IMR-90 (cell line): ENCODE measurements at regions not wholly inside any gene's neighbourhood (a gene's known extent, or its start where the extent isn't known, plus 50 kb on each side); places are given as distances from the start of the nearest gene placed in this dataset.

Experiments
- ATAC-seq: fragments of 200-7000 bp; cut with Tn5 transposase; 2 replicates; pipeline ENCODE4 v1.9.1; 2020; ENCODE audit warnings: low read depth, mild to moderate bottlenecking, moderate library complexity
- BruUV-seq: library from RNA; stranded (reverse); fragments of 400-500 nt; replicated peaks from 2 replicates; lab custom pipeline; 2021; lab: Mats Ljungman, UMichigan
- CTCF ChIA-PET: fragments of 300-600 bp; formaldehyde crosslinking; extraction: SDS; loops from one replicate; lab custom pipeline; 2021; ENCODE audit warnings: antibody characterized with exemption; lab: Yijun Ruan, JAX
- POLR2A ChIA-PET: fragments of 300-600 bp; sonication (Branson Sonifier 250); formaldehyde crosslinking; loops from one replicate; lab custom pipeline; 2022; ENCODE audit warnings: antibody characterized with exemption; ENCODE audit not compliant: unreplicated experiment; lab: Charles Lee
- DNase-seq: peaks from one replicate; pipeline ENCODE4 v3.0.0; 2013
- H2AFZ ChIP-seq: replicated peaks from 2 replicates; pipeline ENCODE3; 2013; ENCODE audit warnings: low read length, mild to moderate bottlenecking; ENCODE audit not compliant: poor library complexity
- H2AK5ac ChIP-seq: 2 replicates; pipeline ENCODE4 v1.6.1; 2013; ENCODE audit warnings: low read depth, low read length, inconsistent platforms
- H2AK9ac ChIP-seq: replicated peaks from 2 replicates; pipeline ENCODE3; 2013; ENCODE audit warnings: mild to moderate bottlenecking, low read depth, low read length, moderate library complexity; ENCODE audit not compliant: poor library complexity
- H2BK120ac ChIP-seq: 2 replicates; pipeline ENCODE4 v1.6.1; 2013; ENCODE audit warnings: low read depth, low read length, inconsistent platforms
- H2BK15ac ChIP-seq: 3 replicates; pipeline ENCODE4 v1.6.1; 2013; ENCODE audit warnings: low read depth, low read length, inconsistent platforms
- H2BK20ac ChIP-seq: 2 replicates; pipeline ENCODE4 v1.6.1; 2013; ENCODE audit warnings: low read depth, mild to moderate bottlenecking, inconsistent platforms, low read length, moderate library complexity
- H2BK5ac ChIP-seq: 2 replicates; pipeline ENCODE4 v1.6.1; 2013; ENCODE audit warnings: mild to moderate bottlenecking, low read depth, low read length, inconsistent platforms; ENCODE audit not compliant: poor library complexity, severe bottlenecking
- H3K14ac ChIP-seq: replicated peaks from 2 replicates; pipeline ENCODE4 v1.6.1; 2013; ENCODE audit warnings: low read depth, low read length, inconsistent platforms
- H3K18ac ChIP-seq: 2 replicates; pipeline ENCODE4 v1.6.1; 2013; ENCODE audit warnings: low read depth, low read length, control low read depth
- H3K23ac ChIP-seq: 2 replicates; pipeline ENCODE4 v1.6.1; 2013; ENCODE audit warnings: low read depth, low read length, inconsistent platforms
- H3K27ac ChIP-seq: 2 replicates; pipeline ENCODE4 v1.5.1; 2013; ENCODE audit warnings: mild to moderate bottlenecking, control low read depth, low read length; ENCODE audit not compliant: insufficient read depth
- H3K27me3 ChIP-seq: 2 replicates; pipeline ENCODE4 v1.6.1; 2013; ENCODE audit warnings: low read length; ENCODE audit not compliant: control insufficient read depth, insufficient read depth
- H3K36me3 ChIP-seq: 2 replicates; pipeline ENCODE4 v1.6.1; 2013; ENCODE audit warnings: low read length, mixed read lengths; ENCODE audit not compliant: control insufficient read depth, insufficient read depth
- H3K4ac ChIP-seq: 2 replicates; pipeline ENCODE4 v1.6.1; 2013; ENCODE audit warnings: low read depth, low read length, inconsistent platforms
- H3K4me1 ChIP-seq: 2 replicates; pipeline ENCODE4 v1.6.1; 2013; ENCODE audit warnings: low read length, mixed read lengths; ENCODE audit not compliant: control insufficient read depth, insufficient read depth
- H3K4me2 ChIP-seq: 2 replicates; pipeline ENCODE4 v1.6.1; 2013; ENCODE audit warnings: low read depth, mild to moderate bottlenecking, control low read depth, low read length, moderate library complexity
- H3K4me3 ChIP-seq: 2 replicates; pipeline ENCODE4 v1.5.1; 2013; ENCODE audit warnings: low read depth, mild to moderate bottlenecking, control low read depth, low read length, moderate library complexity; ENCODE audit not compliant: insufficient read depth
- H3K56ac ChIP-seq: 2 replicates; pipeline ENCODE4 v1.6.1; 2013; ENCODE audit warnings: low read length, inconsistent platforms; ENCODE audit not compliant: insufficient read depth; ENCODE audit errors: extremely low read depth
- H3K79me1 ChIP-seq, 2 experiments: 2 replicates each; pipeline ENCODE4 v1.6.1; 2013; ENCODE audit warnings: low read length in 2 of 2, inconsistent platforms in 1 of 2, low read depth in 1 of 2
- H3K9ac ChIP-seq: 2 replicates; pipeline ENCODE4 v1.6.1; 2013; ENCODE audit warnings: low read depth, low read length, control low read depth
- H3K9me1 ChIP-seq: 2 replicates; pipeline ENCODE4 v1.6.1; 2013; ENCODE audit warnings: low read length, inconsistent platforms; ENCODE audit not compliant: insufficient read depth
- H3K9me3 ChIP-seq: 2 replicates; pipeline ENCODE4 v1.6.1; 2013; ENCODE audit warnings: low read length; ENCODE audit not compliant: control insufficient read depth, insufficient read depth
- H4K20me1 ChIP-seq: 2 replicates; pipeline ENCODE4 v1.6.1; 2013; ENCODE audit warnings: low read length, inconsistent platforms; ENCODE audit not compliant: insufficient read depth
- H4K5ac ChIP-seq: 2 replicates; pipeline ENCODE4 v1.6.1; 2013; ENCODE audit warnings: mild to moderate bottlenecking, low read depth, low read length, control low read depth
- H4K8ac ChIP-seq, 2 experiments: 2 replicates each; pipeline ENCODE4 v1.6.1; 2013; ENCODE audit warnings: low read depth in 2 of 2, low read length in 2 of 2, control low read depth in 1 of 2, inconsistent platforms in 1 of 2
- H4K91ac ChIP-seq: 2 replicates; pipeline ENCODE4 v1.6.1; 2013; ENCODE audit warnings: low read depth, low read length, inconsistent platforms; ENCODE audit not compliant: insufficient read depth
- BHLHE40 ChIP-seq: fragments of 150-350 bp; IDR thresholded peaks from 2 replicates; pipeline ENCODE4 v1.6.1; 2016; ENCODE audit warnings: mild to moderate bottlenecking, low read depth, low read length
- CEBPB ChIP-seq: IDR thresholded peaks from 2 replicates; pipeline ENCODE4 v1.6.1; 2012; ENCODE audit warnings: low read depth, low read length, improper control_type of control experiment
- CHD1 ChIP-seq: IDR thresholded peaks from 2 replicates; pipeline ENCODE4 v1.6.1; 2012; ENCODE audit warnings: low read depth, low read length, improper control_type of control experiment
- CTCF ChIP-seq: conservative IDR thresholded peaks from 2 replicates; pipeline ENCODE4 v1.5.1; 2012; ENCODE audit warnings: mild to moderate bottlenecking, low read depth, low read length, improper control_type of control experiment
- ELK1 ChIP-seq: fragments of 150-350 bp; IDR thresholded peaks from 2 replicates; pipeline ENCODE4 v1.6.1; 2016; ENCODE audit warnings: low read depth, mild to moderate bottlenecking, low read length, moderate library complexity, borderline replicate concordance
- FOS ChIP-seq: fragments of 150-350 bp; IDR thresholded peaks from 2 replicates; pipeline ENCODE4 v1.6.1; 2016; ENCODE audit warnings: low read depth, low read length
- MAFK ChIP-seq: IDR thresholded peaks from 2 replicates; pipeline ENCODE4 v1.6.1; 2012; ENCODE audit warnings: low read depth, low read length, improper control_type of control experiment
- MAZ ChIP-seq: IDR thresholded peaks from 2 replicates; pipeline ENCODE4 v1.6.1; 2012; ENCODE audit warnings: low read depth, mild to moderate bottlenecking, low read length, improper control_type of control experiment, moderate library complexity, borderline replicate concordance
- MXI1 ChIP-seq: IDR thresholded peaks from 2 replicates; pipeline ENCODE4 v1.6.1; 2012; ENCODE audit warnings: low read depth, mild to moderate bottlenecking, low read length, moderate library complexity, borderline replicate concordance
- NFE2L2 ChIP-seq: fragments of 150-350 bp; IDR thresholded peaks from 2 replicates; pipeline ENCODE4 v1.6.1; 2016; ENCODE audit warnings: low read depth, mild to moderate bottlenecking, low read length
- POLR2A ChIP-seq: IDR thresholded peaks from 2 replicates; pipeline ENCODE4 v1.6.1; 2012; ENCODE audit warnings: mild to moderate bottlenecking, low read depth, low read length
- RAD21 ChIP-seq: IDR thresholded peaks from 2 replicates; pipeline ENCODE4 v1.6.1; 2012; ENCODE audit warnings: low read length, improper control_type of control experiment
- RCOR1 ChIP-seq: IDR thresholded peaks from 2 replicates; pipeline ENCODE4 v1.6.1; 2012; ENCODE audit warnings: mild to moderate bottlenecking, low read length, improper control_type of control experiment; ENCODE audit not compliant: insufficient replicate concordance
- RFX5 ChIP-seq: IDR thresholded peaks from 2 replicates; pipeline ENCODE4 v1.8.0; 2012; ENCODE audit warnings: low read depth, mild to moderate bottlenecking, low read length, moderate library complexity
- SMC3 ChIP-seq: fragments of 150-350 bp; IDR thresholded peaks from 2 replicates; pipeline ENCODE4 v1.6.1; 2016; ENCODE audit warnings: low read depth, mild to moderate bottlenecking, antibody characterized with exemption, low read length, moderate library complexity
- USF2 ChIP-seq: fragments of 150-350 bp; IDR thresholded peaks from 2 replicates; pipeline ENCODE4 v1.6.1; 2017; ENCODE audit warnings: mild to moderate bottlenecking, antibody characterized with exemption, low read length, low read depth
- WGBS, 2 experiments: methylation state at CpG; one replicate each; pipeline versions ENCODE4 v1.1.5 to v1.1.7; 2013; ENCODE audit warnings: missing lambda C conversion rate in 2 of 2; ENCODE audit not compliant: insufficient read length in 1 of 2; ENCODE audit errors: extremely low coverage in 2 of 2; 5-methylcytosine and 5-hydroxymethylcytosine counted together
- dilution Hi-C: fragments of 300-500 bp; cut with HindIII; formaldehyde crosslinking; loops from one replicate; pipeline ENCODE4 v1.14.3; 2018; ENCODE audit warnings: low sequenced_read_pairs; ENCODE audit not compliant: unreplicated experiment
- in situ Hi-C: fragments of 300-500 bp; cut with MboI; formaldehyde crosslinking; loops from 3 replicates; pipeline ENCODE4 v1.14.3; 2019; ENCODE audit warnings: low sequenced_read_pairs, inconsistent platforms, mixed read lengths
- intact Hi-C: fragments of 100-400 bp; cut with micrococcal nuclease; formaldehyde crosslinking; loops from 2 replicates; pipeline ENCODE4 v1.10.0; 2022

- ChIA-PET POLR2A (no interaction called here), CTCF (no interaction called here)
- Histone ChIP-seq H2BK20ac (no peak overlapping the region), H4K91ac (no peak overlapping the region), H2AK5ac (no peak overlapping the region), H3K4me3 (no peak overlapping the region), H2BK15ac (no peak overlapping the region), H3K9me3 (peaks cover 2% of the 10 kb centered on the region; the same call in 1 of the 2 replicates), H2BK120ac (no peak overlapping the region), H3K18ac (no peak overlapping the region), H4K8ac (no peak overlapping the region), H2AK9ac (no peak overlapping the region), H3K56ac (no peak overlapping the region), H3K9ac (no peak overlapping the region), H3K27me3 (no peaks in the 10 kb centered on the region), H4K20me1 (no peaks in the 10 kb centered on the region), H3K9me1 (no peaks in the 10 kb centered on the region), H3K4me2 (no peak overlapping the region), H3K4me1 (no peaks in the 10 kb centered on the region; the same call in 1 of the 2 replicates), H3K23ac (no peak overlapping the region), H3K79me1 (no peaks in the 10 kb centered on the region), H3K36me3 (no peaks in the 10 kb centered on the region), H4K5ac (no peak overlapping the region), H3K27ac (no peak overlapping the region), H3K14ac (no peak overlapping the region), H2BK5ac (no peak overlapping the region), H3K4ac (no peak overlapping the region), H2AFZ (no peak overlapping the region)
- DNase-seq (peak; percentile 78), ATAC-seq (peak; percentile 46)
- no TSS peak for BruUV-seq
- no peak for TF ChIP-seq CTCF
- TF ChIP-seq USF2, result no peak
- no peak for TF ChIP-seq RAD21
- TF ChIP-seq POLR2A, result no peak
- TF ChIP-seq MAZ, result no peak
- TF ChIP-seq MAFK, result no peak
- TF ChIP-seq SMC3, result no peak
- TF ChIP-seq RCOR1, result no peak
- TF ChIP-seq ELK1, result no peak
- TF ChIP-seq RFX5, result no peak
- TF ChIP-seq BHLHE40, result no peak
- no peak for TF ChIP-seq NFE2L2
- TF ChIP-seq CHD1, result no peak
- TF ChIP-seq CEBPB, result no peak
- TF ChIP-seq FOS, result no peak
- no peak for TF ChIP-seq MXI1
- in situ Hi-C loops (no loop called here), intact Hi-C loops (no loop called here), dilution Hi-C loops (no loop called here)
- no CpG with 5 or more reads among the region's 1 CpG for WGBS, 2 experiments
Observed at GRCh38 chr18:33817096-33817495, 239.1 kb downstream of the ASXL3 start.
